ENCODE measurements at regions not wholly inside any gene's neighbourhood (a gene's known extent, or its start where the extent isn't known, plus 50 kb on each side); places are given as distances from the start of the nearest gene placed in this dataset.

DNA sequence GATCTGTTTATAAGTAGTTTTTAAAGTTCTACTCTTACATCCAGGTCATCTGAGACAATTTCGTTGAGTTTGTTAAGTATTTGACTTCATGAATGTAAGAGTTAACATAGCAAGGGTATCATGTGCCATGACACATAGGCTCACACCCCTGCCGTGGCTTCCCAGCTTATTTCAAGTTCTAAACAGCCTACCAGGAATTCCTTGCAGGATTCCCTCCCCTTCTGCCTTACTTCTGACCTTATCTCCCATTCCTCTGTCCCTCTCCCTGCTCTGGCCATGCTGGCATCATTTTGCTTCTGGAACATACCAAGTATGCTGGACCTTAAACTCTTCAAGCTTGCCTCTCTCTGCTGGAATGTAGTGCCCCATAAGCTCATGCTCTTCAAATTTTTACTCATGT lies 369.9 kb upstream of the PCDH7 start:
- TF ChIP-seq EZH2 (IDR thresholded peaks at IDR 0.05; ENCODE audit: insufficient read depth, poor library complexity, severe bottlenecking) (no peak), EZH2phosphoT487 (IDR thresholded peaks at IDR 0.05; ENCODE audit: insufficient read depth, low read depth) (no peak)
